ENCODE measurements at regions not wholly inside any gene's neighbourhood (a gene's known extent, or its start where the extent isn't known, plus 50 kb on each side); places are given as distances from the start of the nearest gene placed in this dataset.

DNA sequence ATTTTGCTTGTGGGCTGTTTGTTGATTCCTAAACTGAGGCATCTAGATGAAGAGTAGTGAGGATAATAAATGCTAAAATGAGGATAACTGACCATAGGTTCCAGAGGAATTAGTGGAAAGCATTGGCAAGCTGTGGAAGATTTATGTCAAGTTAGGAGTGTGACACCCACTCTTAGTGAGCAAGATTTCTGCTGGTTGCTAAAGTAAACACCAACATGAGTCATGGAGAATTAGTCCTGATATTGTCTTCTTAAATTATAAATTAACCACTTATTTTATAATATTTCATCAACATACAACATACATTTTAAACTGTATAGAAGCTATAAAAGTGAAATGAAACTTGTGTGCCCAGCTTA, 328.2 kb downstream of the RPL10L start:
- Histone ChIP-seq H3K27ac (ENCODE audit: low read depth in 1 of 2, low read length in 1 of 2) (no peak overlapping the region), H3K4me1 (ENCODE audit: control insufficient read depth in 5 of 5, insufficient read depth in 5 of 5, low read length in 5 of 5) (peaks cover 0 to 14% (median 0%) of the 10 kb centered on the region in 5 donors), H3K9ac (ENCODE audit: insufficient read depth in 1 of 2, low read length in 2 of 2) (no peak overlapping the region), H3K9me3 (ENCODE audit: control insufficient read depth in 4 of 4, insufficient read depth in 3 of 4, low read length in 3 of 4) (no peaks in the 10 kb centered on the region), H3K27me3 (ENCODE audit: control insufficient read depth in 3 of 3, insufficient read depth in 3 of 3, low read length in 2 of 3) (no peaks in the 10 kb centered on the region), H3K36me3 (ENCODE audit: control insufficient read depth in 4 of 4, insufficient read depth in 4 of 4, low read length in 4 of 4) (no peaks in the 10 kb centered on the region), H3K4me3 (no peak overlapping the region)
- TF ChIP-seq, protein P1, sequence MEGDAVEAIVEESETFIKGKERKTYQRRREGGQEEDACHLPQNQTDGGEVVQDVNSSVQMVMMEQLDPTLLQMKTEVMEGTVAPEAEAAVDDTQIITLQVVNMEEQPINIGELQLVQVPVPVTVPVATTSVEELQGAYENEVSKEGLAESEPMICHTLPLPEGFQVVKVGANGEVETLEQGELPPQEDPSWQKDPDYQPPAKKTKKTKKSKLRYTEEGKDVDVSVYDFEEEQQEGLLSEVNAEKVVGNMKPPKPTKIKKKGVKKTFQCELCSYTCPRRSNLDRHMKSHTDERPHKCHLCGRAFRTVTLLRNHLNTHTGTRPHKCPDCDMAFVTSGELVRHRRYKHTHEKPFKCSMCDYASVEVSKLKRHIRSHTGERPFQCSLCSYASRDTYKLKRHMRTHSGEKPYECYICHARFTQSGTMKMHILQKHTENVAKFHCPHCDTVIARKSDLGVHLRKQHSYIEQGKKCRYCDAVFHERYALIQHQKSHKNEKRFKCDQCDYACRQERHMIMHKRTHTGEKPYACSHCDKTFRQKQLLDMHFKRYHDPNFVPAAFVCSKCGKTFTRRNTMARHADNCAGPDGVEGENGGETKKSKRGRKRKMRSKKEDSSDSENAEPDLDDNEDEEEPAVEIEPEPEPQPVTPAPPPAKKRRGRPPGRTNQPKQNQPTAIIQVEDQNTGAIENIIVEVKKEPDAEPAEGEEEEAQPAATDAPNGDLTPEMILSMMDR (IDR thresholded peaks at IDR 0.05; ENCODE audit: control extremely low read depth, extremely low read depth): no peak
- no peak for DNase-seq
- ATAC-seq (ENCODE audit: insufficient read depth, low FRiP score): no peak

DNA sequence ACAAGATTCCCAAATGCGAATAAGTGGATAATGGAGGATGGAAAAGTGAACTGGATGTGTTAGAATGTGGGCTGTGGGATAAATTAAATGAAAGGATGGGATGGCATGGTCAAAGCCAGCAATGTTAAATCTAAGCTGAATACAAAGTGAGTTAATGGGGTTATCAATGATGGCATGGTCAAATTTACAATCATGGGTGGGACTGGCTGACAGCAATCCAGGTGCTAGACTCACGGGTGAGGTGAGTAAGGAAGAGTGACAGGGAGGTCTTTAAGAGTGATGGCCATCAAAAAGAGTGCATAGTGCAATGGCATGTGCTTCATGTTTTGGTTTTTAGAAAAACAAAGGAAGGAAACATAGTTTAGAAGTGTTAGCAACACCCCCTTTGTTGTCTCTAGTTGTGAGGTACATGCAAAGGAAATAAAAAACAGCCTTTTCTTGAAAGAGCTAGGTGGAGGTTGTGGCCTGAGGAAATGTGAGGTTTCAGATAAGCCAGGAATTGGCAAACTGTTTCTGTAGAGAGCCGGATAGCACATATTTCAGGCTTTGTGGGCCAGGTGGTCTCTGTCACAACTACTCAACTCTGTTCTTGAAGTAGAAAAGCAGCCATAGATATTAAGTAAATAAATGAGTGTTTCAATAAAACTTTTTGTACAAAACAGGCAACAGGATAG, 328.7 kb downstream of the RPL10L start:
- 40% methylated on average over 3 of the region's 3 CpGs for WGBS, 2 donors
- no peak overlapping the region for H3K9ac ChIP-seq (ENCODE audit: insufficient read depth in 1 of 2, low read length in 2 of 2)

DNA sequence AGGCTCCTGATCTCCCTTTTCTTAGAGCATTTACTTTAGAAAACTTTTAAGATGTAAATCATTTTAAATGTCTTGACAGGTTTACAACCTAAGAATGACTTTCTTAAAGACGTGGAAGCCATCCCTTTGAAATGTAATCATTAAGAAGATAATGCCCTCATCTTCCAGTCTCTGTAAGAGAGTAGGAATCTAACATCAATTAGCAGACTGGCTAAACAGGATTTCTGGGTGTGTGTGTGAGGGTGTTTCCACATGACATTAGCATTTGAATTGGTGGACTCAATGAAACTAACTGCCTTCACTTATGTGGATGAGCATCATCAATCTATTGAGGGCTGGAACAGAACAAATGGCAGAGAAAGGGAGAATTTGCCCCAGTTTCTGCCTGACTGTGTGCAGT, 329.5 kb downstream of the RPL10L start:
- WGBS, 2 donors: 36 to 46% methylated on average over 1 of the region's 1 CpG
- ATAC-seq (ENCODE audit: insufficient read depth, low FRiP score) (no peak), DNase-seq (no peak)
- no peak overlapping the region for H3K9ac ChIP-seq (ENCODE audit: insufficient read depth in 1 of 2, low read length in 2 of 2)
- no peaks in the 10 kb centered on the region for H3K27me3 ChIP-seq (ENCODE audit: control insufficient read depth in 3 of 3, insufficient read depth in 3 of 3, low read length in 2 of 3)
- no peaks in the 10 kb centered on the region for H3K9me3 ChIP-seq (ENCODE audit: control insufficient read depth in 4 of 4, insufficient read depth in 3 of 4, low read length in 3 of 4)
- no peak overlapping the region for H3K4me3 ChIP-seq
- no peaks in the 10 kb centered on the region for H3K36me3 ChIP-seq (ENCODE audit: control insufficient read depth in 4 of 4, insufficient read depth in 4 of 4, low read length in 4 of 4)
- H3K4me1 ChIP-seq (ENCODE audit: control insufficient read depth in 5 of 5, insufficient read depth in 5 of 5, low read length in 5 of 5): peaks cover 0 to 14% (median 0%) of the 10 kb centered on the region in 5 donors
- TF ChIP-seq, protein P1 (IDR thresholded peaks at IDR 0.05; ENCODE audit: control extremely low read depth, extremely low read depth): no peak
- no peak overlapping the region for H3K27ac ChIP-seq (ENCODE audit: low read depth in 1 of 2, low read length in 1 of 2)

More for the DNA sequence above, 328.7 kb downstream of the RPL10L start:
- H3K36me3 ChIP-seq (ENCODE audit: control insufficient read depth in 4 of 4, insufficient read depth in 4 of 4, low read length in 4 of 4): no peaks in the 10 kb centered on the region
- H3K9me3 ChIP-seq (ENCODE audit: control insufficient read depth in 4 of 4, insufficient read depth in 3 of 4, low read length in 3 of 4): no peaks in the 10 kb centered on the region
- ATAC-seq (ENCODE audit: insufficient read depth, low FRiP score): no peak
- H3K27me3 ChIP-seq (ENCODE audit: control insufficient read depth in 3 of 3, insufficient read depth in 3 of 3, low read length in 2 of 3): no peaks in the 10 kb centered on the region
- peak; percentile 14 to 70 (median 60) for DNase-seq
- no peak overlapping the region for H3K4me3 ChIP-seq
- peaks cover 0 to 14% (median 0%) of the 10 kb centered on the region in 5 donors for H3K4me1 ChIP-seq (ENCODE audit: control insufficient read depth in 5 of 5, insufficient read depth in 5 of 5, low read length in 5 of 5)
- H3K27ac ChIP-seq (ENCODE audit: low read depth in 1 of 2, low read length in 1 of 2): no peak overlapping the region
- TF ChIP-seq, protein P1 (IDR thresholded peaks at IDR 0.05; ENCODE audit: control extremely low read depth, extremely low read depth): no peak

DNA sequence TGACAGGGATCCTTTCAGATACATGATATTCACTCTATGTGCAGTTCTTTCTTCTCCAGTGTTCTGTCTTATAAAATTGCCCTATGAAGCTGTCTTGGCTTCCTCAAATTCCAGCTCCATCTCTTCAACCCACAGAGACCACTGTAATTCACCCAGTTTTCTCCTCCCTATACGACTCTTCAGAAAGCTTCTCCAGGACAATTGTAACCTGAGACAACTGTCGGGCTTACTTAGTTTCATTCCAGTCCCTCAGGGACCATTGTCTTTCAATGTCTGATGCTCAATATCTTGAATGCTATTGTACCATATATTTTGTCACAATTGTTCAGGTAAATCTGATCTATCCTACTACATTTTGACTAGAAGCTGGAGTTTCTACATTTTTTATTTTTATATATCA, 345.3 kb downstream of the RPL10L start:
- Histone ChIP-seq H3K4me1 (ENCODE audit: control insufficient read depth in 5 of 5, insufficient read depth in 5 of 5, low read length in 5 of 5) (no peaks in the 10 kb centered on the region), H3K27me3 (ENCODE audit: control insufficient read depth in 3 of 3, insufficient read depth in 3 of 3, low read length in 2 of 3) (no peaks in the 10 kb centered on the region), H3K9ac (ENCODE audit: insufficient read depth in 1 of 2, low read length in 2 of 2) (no peak overlapping the region), H3K27ac (ENCODE audit: low read depth in 1 of 2, low read length in 1 of 2) (no peak overlapping the region), H3K4me3 (no peak overlapping the region), H3K36me3 (ENCODE audit: control insufficient read depth in 4 of 4, insufficient read depth in 4 of 4, low read length in 4 of 4) (no peaks in the 10 kb centered on the region), H3K9me3 (ENCODE audit: control insufficient read depth in 4 of 4, insufficient read depth in 3 of 4, low read length in 3 of 4) (no peaks in the 10 kb centered on the region)
- TF ChIP-seq, protein P1 (IDR thresholded peaks at IDR 0.05; ENCODE audit: control extremely low read depth, extremely low read depth): no peak
- DNase-seq (no peak), ATAC-seq (ENCODE audit: insufficient read depth, low FRiP score) (no peak)
- WGBS, 2 donors: 79 to 81% methylated on average over 2 of the region's 2 CpGs

Measured in lung (tissue), 11 donors.